SIG-M5 treated with dmso at 0.1 percent for 504 hours (cell line): ENCODE measurements at regions not wholly inside any gene's neighbourhood (a gene's known extent, or its start where the extent isn't known, plus 50 kb on each side); places are given as distances from the start of the nearest gene placed in this dataset.

Source experiments
- DNase-seq: peaks from one replicate; lab custom pipeline; 2025; ENCODE audit not compliant: unreplicated experiment; lab: John Stamatoyannopoulos, UW

DNA sequence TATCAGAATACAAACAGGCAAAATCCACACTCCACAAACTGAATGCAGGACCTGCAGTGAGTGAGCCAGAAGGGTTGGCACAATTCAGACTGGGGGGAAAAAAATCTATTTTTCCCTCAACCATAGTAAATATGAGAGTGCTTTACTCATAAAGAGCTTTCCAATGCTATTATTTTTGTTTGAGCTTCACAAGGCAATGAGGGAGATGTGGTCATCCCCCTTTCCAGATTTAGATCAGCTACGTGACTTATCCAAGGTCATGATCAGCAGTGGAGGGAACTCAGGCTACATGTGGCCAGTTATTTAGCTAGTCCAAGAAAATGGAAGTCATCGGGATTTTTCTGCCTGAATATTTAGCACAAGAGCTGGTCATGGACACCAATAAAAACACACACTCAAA is 120.4 kb upstream of the KLF7 start:
- no peak for DNase-seq

DNA sequence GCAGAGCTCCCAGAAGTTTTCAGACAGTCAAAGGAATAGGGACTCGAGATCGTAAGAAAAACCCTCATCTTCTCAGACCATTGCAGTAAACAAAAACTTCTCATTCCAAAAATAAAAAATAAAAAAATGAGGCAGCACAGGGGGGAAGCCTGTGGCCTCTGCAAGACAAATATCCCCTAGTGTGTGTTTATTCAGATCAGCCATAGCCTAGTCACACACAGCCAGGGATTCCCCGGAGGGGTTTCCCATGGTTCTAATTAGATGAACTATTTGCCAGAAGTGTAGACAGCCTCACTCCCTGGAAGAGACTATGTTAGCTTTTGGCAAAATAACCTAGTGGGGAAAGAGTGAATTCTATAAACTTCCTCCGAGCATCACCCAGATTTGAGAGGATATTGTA is 122.9 kb upstream of the KLF7 start:
- no peak for DNase-seq

DNA sequence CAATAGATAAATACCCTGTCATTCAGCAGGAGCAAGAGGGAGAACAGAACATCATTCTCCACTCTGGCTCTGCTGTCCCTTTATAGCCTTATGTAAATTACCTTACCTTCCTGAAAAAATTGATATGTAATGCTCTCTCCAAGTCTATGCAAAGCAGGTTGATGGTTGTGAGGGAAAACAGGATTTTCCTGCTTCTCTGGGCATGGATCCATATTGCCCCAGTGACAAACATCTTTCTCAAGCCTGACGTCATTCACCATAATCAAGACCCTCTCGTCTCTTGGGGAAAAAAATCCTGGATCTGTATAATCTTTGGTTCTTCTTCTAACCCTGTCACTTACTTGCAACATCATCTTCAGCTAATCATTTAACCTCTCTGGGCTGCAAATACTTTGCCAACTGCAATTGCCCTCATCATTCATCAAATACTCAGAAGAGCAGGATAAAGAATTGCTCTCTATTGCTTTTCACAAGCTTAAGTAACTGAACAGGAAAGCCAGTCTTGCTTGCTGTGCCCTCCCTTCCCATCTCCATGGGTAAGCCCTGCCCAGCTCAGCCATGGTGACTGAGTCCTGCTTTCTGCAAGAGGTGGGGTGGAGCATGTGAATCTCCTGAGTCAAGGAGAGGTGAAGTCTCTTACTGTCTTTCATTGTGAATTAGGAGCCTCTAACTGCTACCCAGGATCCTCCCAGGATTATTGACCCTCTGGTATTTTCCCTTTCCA is 123.7 kb upstream of the KLF7 start:
- DNase-seq: no peak

DNA sequence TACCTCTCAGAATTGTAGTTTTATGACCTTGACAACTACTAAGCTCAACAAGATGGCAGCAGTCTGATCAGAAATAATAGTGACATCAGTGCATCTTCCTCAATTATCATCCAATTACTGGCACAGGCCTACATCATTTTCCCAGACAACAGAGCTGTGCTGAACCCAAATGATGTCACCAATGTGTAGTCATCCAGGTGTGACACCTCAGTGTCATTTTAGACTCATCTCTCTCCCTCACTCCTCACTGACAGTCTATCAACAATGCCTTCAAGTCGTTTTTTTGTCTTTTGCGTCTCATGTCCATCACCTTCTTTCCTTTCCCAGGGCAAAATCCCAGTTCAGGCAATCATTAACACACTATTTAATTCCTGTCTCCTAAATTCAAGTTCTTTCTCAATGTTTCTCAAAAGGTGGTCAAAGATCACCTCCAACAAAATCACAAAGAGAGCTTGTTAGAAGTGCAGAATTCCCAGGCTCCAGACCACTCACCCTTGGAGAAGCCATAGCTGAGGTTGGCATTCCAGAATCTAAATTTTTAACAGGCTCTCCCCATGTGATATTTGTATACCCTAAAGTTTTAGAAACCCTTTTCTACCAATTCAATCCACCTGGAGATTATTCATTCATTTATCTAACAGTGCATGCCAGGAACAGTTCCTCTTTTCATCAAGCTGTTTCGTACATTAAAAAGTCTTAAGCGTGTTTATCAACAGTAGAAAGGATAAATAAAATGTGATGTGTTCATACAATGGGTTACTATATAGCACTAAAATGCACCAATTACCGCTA is 125.3 kb upstream of the KLF7 start:
- no peak for DNase-seq

GRCh38 chr2:207291625-207292252 is 126.0 kb upstream of the KLF7 start:
- no peak for DNase-seq

- no peak for DNase-seq
Measured at GRCh38 chr2:207296265-207296948, 130.7 kb upstream of the KLF7 start.

GRCh38 chr2:207300817-207301216 is 135.1 kb upstream of the KLF7 start:
- DNase-seq: no peak

- no peak for DNase-seq
Measured at GRCh38 chr2:207304761-207305160, 139.0 kb upstream of the KLF7 start.

GRCh38 chr2:207308519-207309224 is 142.9 kb upstream of the KLF7 start:
- no peak for DNase-seq

GRCh38 chr2:207311316-207312005 is 145.7 kb upstream of the KLF7 start:
- DNase-seq: peak; percentile 76

- DNase-seq: no peak
Measured at GRCh38 chr2:207312006-207312356, 146.2 kb upstream of the KLF7 start.

DNA sequence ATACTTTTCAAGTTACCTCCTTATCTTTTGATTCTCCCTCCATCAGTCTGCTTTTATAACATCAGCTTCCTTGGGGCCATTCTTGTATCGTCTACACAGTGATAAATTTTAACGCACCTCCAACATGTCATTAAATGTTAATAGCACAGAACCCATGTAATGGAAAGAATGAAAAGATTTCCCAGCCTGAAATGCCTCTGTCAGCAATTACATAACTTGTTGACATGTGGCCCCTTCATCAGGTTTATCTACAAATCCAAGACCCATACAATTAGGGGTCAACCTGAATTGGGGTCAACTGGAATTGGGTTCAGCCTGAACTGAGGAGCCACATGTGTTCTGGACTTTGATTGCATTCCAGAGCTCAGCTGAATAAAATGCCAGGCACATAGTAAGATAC is 148.2 kb upstream of the KLF7 start:
- no peak for DNase-seq

DNA sequence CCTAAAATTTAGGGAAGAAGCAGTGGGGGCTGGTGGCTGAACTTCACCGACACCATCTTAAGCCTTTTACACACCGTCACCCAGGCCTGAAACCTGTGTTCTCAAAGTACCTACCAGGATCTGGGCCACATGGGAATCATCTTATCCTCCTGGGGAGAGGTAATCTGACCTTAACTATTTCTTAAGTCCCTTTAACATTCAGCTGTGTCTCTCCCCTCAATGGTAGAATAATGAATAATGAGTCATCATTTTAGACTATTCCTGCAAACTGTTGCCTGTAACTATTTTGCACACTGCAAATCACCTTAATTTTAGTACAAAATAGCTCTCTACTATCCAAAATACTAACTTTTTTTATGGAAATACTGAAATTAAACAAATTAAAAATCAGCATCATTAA is 149.4 kb upstream of the KLF7 start:
- no peak for DNase-seq

- DNase-seq: no peak
Measured at GRCh38 chr2:207316484-207316883, 150.7 kb upstream of the KLF7 start.

DNA sequence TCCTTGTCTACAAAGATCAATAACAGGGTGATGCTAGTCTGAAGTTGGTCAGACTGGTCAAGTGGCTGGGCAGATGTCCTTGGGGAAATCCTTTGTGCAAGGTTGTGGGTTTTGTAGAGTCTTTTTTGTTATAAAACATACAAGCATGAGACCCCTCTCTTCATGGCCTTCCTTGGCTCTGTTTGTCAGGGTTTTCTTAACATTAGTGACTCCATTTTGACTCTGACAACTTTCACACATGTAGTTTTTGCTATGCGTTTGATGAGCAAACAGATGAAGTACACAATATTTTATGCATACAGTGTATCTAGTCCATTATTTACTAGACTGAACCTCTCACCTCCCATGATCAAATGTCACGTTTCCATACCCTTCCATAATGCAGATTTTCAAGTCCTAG is 151.2 kb upstream of the KLF7 start:
- no peak for DNase-seq

GRCh38 chr2:207317378-207317984 is 151.7 kb upstream of the KLF7 start:
- DNase-seq: no peak

DNA sequence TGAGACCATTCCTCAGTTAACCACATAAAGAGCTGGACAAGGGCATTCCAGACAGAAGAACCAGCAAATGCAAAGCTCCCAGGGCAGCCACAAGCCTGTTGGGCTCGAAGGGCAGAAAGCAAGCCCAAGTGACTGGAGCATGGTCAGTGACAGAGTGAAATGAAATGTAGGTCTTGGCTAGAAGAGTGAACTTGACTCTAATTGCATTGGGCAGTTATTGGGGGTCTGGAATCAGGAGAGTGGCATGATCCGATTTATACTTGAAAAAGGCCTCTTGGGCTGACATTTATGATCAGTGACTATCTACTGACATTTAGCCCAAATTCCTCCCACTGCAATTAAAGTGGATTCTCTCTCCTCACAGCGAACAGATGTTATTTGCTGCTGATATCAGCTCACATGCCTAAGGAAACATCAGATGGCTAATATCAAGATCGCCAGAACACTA is 152.5 kb upstream of the KLF7 start:
- no peak for DNase-seq

DNA sequence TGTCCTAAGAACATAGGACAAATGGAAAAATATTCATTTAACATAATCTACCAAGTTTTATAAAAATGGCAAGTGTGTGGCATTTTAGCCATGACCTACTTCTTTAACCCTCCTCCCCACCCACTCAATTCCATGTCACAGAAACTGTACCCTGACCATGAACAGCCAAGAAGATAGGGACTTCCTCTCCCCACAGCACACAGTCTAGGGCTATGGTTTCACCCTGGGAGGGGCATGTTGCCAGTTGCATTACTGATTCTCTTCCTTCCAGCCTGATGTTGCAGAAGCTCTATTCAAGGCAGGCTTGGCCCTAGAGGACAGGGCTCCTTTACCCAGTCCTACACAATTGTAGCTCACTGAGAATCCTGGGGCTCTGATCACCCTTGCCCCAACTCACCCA is 153.6 kb upstream of the KLF7 start:
- DNase-seq: no peak

- DNase-seq: no peak
Measured at GRCh38 chr2:207320381-207321159, 154.8 kb upstream of the KLF7 start.
